ENCODE measurements at regions not wholly inside any gene's neighbourhood (a gene's known extent, or its start where the extent isn't known, plus 50 kb on each side); places are given as distances from the start of the nearest gene placed in this dataset.

GRCh38 chr22:22827187-22827939, 60.3 kb upstream of the IGLL5 start:
- TF ChIP-seq, protein P1, sequence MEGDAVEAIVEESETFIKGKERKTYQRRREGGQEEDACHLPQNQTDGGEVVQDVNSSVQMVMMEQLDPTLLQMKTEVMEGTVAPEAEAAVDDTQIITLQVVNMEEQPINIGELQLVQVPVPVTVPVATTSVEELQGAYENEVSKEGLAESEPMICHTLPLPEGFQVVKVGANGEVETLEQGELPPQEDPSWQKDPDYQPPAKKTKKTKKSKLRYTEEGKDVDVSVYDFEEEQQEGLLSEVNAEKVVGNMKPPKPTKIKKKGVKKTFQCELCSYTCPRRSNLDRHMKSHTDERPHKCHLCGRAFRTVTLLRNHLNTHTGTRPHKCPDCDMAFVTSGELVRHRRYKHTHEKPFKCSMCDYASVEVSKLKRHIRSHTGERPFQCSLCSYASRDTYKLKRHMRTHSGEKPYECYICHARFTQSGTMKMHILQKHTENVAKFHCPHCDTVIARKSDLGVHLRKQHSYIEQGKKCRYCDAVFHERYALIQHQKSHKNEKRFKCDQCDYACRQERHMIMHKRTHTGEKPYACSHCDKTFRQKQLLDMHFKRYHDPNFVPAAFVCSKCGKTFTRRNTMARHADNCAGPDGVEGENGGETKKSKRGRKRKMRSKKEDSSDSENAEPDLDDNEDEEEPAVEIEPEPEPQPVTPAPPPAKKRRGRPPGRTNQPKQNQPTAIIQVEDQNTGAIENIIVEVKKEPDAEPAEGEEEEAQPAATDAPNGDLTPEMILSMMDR (IDR thresholded peaks at IDR 0.05; ENCODE audit: control extremely low read depth, extremely low read depth, low read depth, missing control alignments) = no peak
- POLR2A ChIA-PET = no interaction called here
- DNase-seq (ENCODE audit: extremely low spot score) = no peak
- CTCF ChIA-PET = interaction anchor here (0.9 to 1.2 kb wide), 2 partner anchors 22 to 129 kb away, joined by 3 read pairs; no protein-coding TSS in a partner anchor

DNA sequence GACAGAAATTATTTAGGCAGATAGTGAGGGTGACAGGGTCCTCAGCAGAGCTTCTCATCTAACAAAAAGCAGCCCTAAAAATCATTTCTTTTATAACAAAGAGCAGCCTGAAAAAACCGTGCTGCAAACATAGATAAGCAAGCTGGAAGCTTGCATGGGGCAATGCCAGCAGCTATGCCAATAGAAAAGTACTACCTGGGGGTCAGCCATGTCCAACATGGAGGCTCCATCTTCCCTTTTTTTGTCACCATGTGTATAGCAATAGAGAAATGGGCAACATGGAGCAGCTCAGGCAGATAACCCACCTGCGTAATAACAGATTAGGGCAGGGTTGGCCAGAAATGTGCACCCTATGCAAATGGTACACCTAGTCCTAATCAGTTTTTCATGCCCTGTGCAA, 57.4 kb upstream of the IGLL5 start:
- POLR2A ChIA-PET = no interaction called here
- TF ChIP-seq, protein P1 (IDR thresholded peaks at IDR 0.05; ENCODE audit: control extremely low read depth, extremely low read depth, low read depth, missing control alignments) = no peak
- CTCF ChIA-PET = interaction anchor here (0.7 to 2.6 kb wide), 11 partner anchors 11 to 129 kb away, joined by 3 to 10 read pairs (median 5); no protein-coding TSS in a partner anchor
- DNase-seq (ENCODE audit: extremely low spot score) = no peak

- DNase-seq (ENCODE audit: extremely low spot score) = no peak
- TF ChIP-seq, protein P1 (IDR thresholded peaks at IDR 0.05; ENCODE audit: control extremely low read depth, extremely low read depth, low read depth, missing control alignments) = no peak
- ChIA-PET POLR2A (no interaction called here), CTCF (interaction anchor here (1.2 to 2.6 kb wide), 6 partner anchors 16 to 128 kb away, joined by 3 to 10 read pairs (median 6); no protein-coding TSS in a partner anchor)
These were observed 56.5 kb upstream of the IGLL5 start for GRCh38 chr22:22830957-22831688.

GRCh38 chr22:22833059-22833458, 54.6 kb upstream of the IGLL5 start:
- ChIA-PET POLR2A (no interaction called here), CTCF (interaction anchor here (0.9 to 1.9 kb wide), 3 partner anchors 16 to 449 kb away, joined by 3 to 4 read pairs (median 4); no protein-coding TSS in a partner anchor)
- TF ChIP-seq, protein P1 (IDR thresholded peaks at IDR 0.05; ENCODE audit: control extremely low read depth, extremely low read depth, low read depth, missing control alignments) = no peak
- DNase-seq (ENCODE audit: extremely low spot score) = no peak

- ChIA-PET CTCF (interaction anchor here (0.9 to 1.9 kb wide), 3 partner anchors 15 to 448 kb away, joined by 3 to 4 read pairs (median 4); no protein-coding TSS in a partner anchor), POLR2A (no interaction called here)
- TF ChIP-seq, protein P1 (IDR thresholded peaks at IDR 0.05; ENCODE audit: control extremely low read depth, extremely low read depth, low read depth, missing control alignments) = no peak
- DNase-seq (ENCODE audit: extremely low spot score) = no peak
These were observed 54.1 kb upstream of the IGLL5 start for GRCh38 chr22:22833488-22833887.

GRCh38 chr22:22834204-22834603, 53.4 kb upstream of the IGLL5 start:
- TF ChIP-seq, protein P1 (IDR thresholded peaks at IDR 0.05; ENCODE audit: control extremely low read depth, extremely low read depth, low read depth, missing control alignments) = no peak
- no peak for DNase-seq (ENCODE audit: extremely low spot score)
- ChIA-PET POLR2A (no interaction called here), CTCF (interaction anchor here (0.8 to 1.3 kb wide), 5 partner anchors 11 to 43 kb away, joined by 3 to 4 read pairs (median 3); no protein-coding TSS in a partner anchor)

Data from GM10248 (cell line).